ENCODE measurements at regions not wholly inside any gene's neighbourhood (a gene's known extent, or its start where the extent isn't known, plus 50 kb on each side); places are given as distances from the start of the nearest gene placed in this dataset.

GRCh38 chr14:43161477-43161876 lies 1345.6 kb downstream of the FSCB start:
- Histone ChIP-seq H3K4me1 (ENCODE audit: insufficient read depth, low read length) (no peaks in the 10 kb centered on the region), H3K4me2 (ENCODE audit: insufficient read depth, low read length) (no peak overlapping the region), H4K20me1 (ENCODE audit: insufficient read depth, low read length) (no peaks in the 10 kb centered on the region), H3K4me3 (ENCODE audit: low read depth in 1 of 2, low read length in 2 of 2) (no peak overlapping the region), H3K27ac (ENCODE audit: low read length) (no peak overlapping the region), H3K9me3 (ENCODE audit: insufficient read depth, low read length, severe bottlenecking) (no peaks in the 10 kb centered on the region), H2AFZ (ENCODE audit: low read depth, low read length) (no peak overlapping the region), H3K36me3 (ENCODE audit: insufficient read depth, low read length) (no peaks in the 10 kb centered on the region), H3K9ac (ENCODE audit: low read depth, low read length) (no peak overlapping the region), H3K79me2 (ENCODE audit: insufficient read depth, low read length) (no peaks in the 10 kb centered on the region), H3K27me3 (ENCODE audit: insufficient read depth, low read length, poor library complexity) (no peaks in the 10 kb centered on the region)
- ATAC-seq (ENCODE audit: insufficient read depth, low read depth) (no peak), DNase-seq (no peak)
- TF ChIP-seq EZH2 (IDR thresholded peaks at IDR 0.05; ENCODE audit: borderline replicate concordance, low read depth, low read length, severe bottlenecking) = no peak
- TF ChIP-seq CTCF (IDR thresholded peaks at IDR 0.05; ENCODE audit: borderline replicate concordance, extremely low read depth, low read length, poor library complexity, severe bottlenecking) = no peak

- Histone ChIP-seq H3K4me2 (ENCODE audit: insufficient read depth, low read length) (no peak overlapping the region), H3K4me1 (ENCODE audit: insufficient read depth, low read length) (no peaks in the 10 kb centered on the region), H3K36me3 (ENCODE audit: insufficient read depth, low read length) (no peaks in the 10 kb centered on the region), H3K79me2 (ENCODE audit: insufficient read depth, low read length) (no peaks in the 10 kb centered on the region), H3K9ac (ENCODE audit: low read depth, low read length) (no peak overlapping the region), H2AFZ (ENCODE audit: low read depth, low read length) (no peak overlapping the region), H3K27me3 (ENCODE audit: insufficient read depth, low read length, poor library complexity) (no peaks in the 10 kb centered on the region), H3K4me3 (ENCODE audit: low read depth in 1 of 2, low read length in 2 of 2) (no peak overlapping the region), H4K20me1 (ENCODE audit: insufficient read depth, low read length) (no peaks in the 10 kb centered on the region), H3K27ac (ENCODE audit: low read length) (no peak overlapping the region), H3K9me3 (ENCODE audit: insufficient read depth, low read length, severe bottlenecking) (no peaks in the 10 kb centered on the region)
- TF ChIP-seq EZH2 (IDR thresholded peaks at IDR 0.05; ENCODE audit: borderline replicate concordance, low read depth, low read length, severe bottlenecking) (no peak), CTCF (IDR thresholded peaks at IDR 0.05; ENCODE audit: borderline replicate concordance, extremely low read depth, low read length, poor library complexity, severe bottlenecking) (no peak)
- ATAC-seq (ENCODE audit: insufficient read depth, low read depth) = no peak
- DNase-seq = no peak
These were observed 1349.4 kb downstream of the FSCB start for GRCh38 chr14:43157661-43158060.

GRCh38 chr14:43155924-43156323 lies 1351.2 kb downstream of the FSCB start:
- H3K27me3 ChIP-seq (ENCODE audit: insufficient read depth, low read length, poor library complexity) = no peaks in the 10 kb centered on the region
- no peaks in the 10 kb centered on the region for H3K79me2 ChIP-seq (ENCODE audit: insufficient read depth, low read length)
- DNase-seq (no peak), ATAC-seq (ENCODE audit: insufficient read depth, low read depth) (no peak)
- H3K9ac ChIP-seq (ENCODE audit: low read depth, low read length) = no peak overlapping the region
- no peaks in the 10 kb centered on the region for H4K20me1 ChIP-seq (ENCODE audit: insufficient read depth, low read length)
- no peak overlapping the region for H3K4me2 ChIP-seq (ENCODE audit: insufficient read depth, low read length)
- TF ChIP-seq EZH2 (IDR thresholded peaks at IDR 0.05; ENCODE audit: borderline replicate concordance, low read depth, low read length, severe bottlenecking) (no peak), CTCF (IDR thresholded peaks at IDR 0.05; ENCODE audit: borderline replicate concordance, extremely low read depth, low read length, poor library complexity, severe bottlenecking) (no peak)
- no peak overlapping the region for H3K4me3 ChIP-seq (ENCODE audit: low read depth in 1 of 2, low read length in 2 of 2)
- no peaks in the 10 kb centered on the region for H3K36me3 ChIP-seq (ENCODE audit: insufficient read depth, low read length)
- H3K27ac ChIP-seq (ENCODE audit: low read length) = no peak overlapping the region
- no peaks in the 10 kb centered on the region for H3K9me3 ChIP-seq (ENCODE audit: insufficient read depth, low read length, severe bottlenecking)
- no peaks in the 10 kb centered on the region for H3K4me1 ChIP-seq (ENCODE audit: insufficient read depth, low read length)
- H2AFZ ChIP-seq (ENCODE audit: low read depth, low read length) = no peak overlapping the region

DNA sequence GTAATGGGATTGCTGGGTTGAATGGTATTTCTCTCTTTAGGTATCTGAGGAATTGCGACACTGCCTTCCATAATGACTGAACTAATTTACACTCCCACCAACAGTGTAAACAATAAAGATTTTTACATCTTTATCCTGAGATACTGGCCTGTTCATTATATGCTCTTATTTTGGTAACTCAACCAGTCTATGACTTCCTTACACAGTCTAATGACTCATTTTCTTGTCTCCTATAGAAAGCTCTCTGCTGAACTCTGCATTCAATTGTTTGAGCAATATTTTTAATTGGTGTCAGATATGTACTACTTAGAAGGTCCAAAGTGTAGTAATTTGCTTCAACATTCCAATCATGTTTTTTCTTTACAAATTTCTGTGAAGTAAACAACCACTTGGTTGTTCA lies 1351.8 kb downstream of the FSCB start:
- ATAC-seq (ENCODE audit: insufficient read depth, low read depth) (no peak), DNase-seq (no peak)
- TF ChIP-seq EZH2 (IDR thresholded peaks at IDR 0.05; ENCODE audit: borderline replicate concordance, low read depth, low read length, severe bottlenecking) (no peak), CTCF (IDR thresholded peaks at IDR 0.05; ENCODE audit: borderline replicate concordance, extremely low read depth, low read length, poor library complexity, severe bottlenecking) (no peak)
- no peak overlapping the region for H3K4me2 ChIP-seq (ENCODE audit: insufficient read depth, low read length)
- no peak overlapping the region for H3K9ac ChIP-seq (ENCODE audit: low read depth, low read length)
- no peaks in the 10 kb centered on the region for H3K79me2 ChIP-seq (ENCODE audit: insufficient read depth, low read length)
- no peaks in the 10 kb centered on the region for H3K36me3 ChIP-seq (ENCODE audit: insufficient read depth, low read length)
- no peaks in the 10 kb centered on the region for H3K4me1 ChIP-seq (ENCODE audit: insufficient read depth, low read length)
- no peaks in the 10 kb centered on the region for H3K27me3 ChIP-seq (ENCODE audit: insufficient read depth, low read length, poor library complexity)
- H2AFZ ChIP-seq (ENCODE audit: low read depth, low read length) = no peak overlapping the region
- H3K9me3 ChIP-seq (ENCODE audit: insufficient read depth, low read length, severe bottlenecking) = no peaks in the 10 kb centered on the region
- no peak overlapping the region for H3K4me3 ChIP-seq (ENCODE audit: low read depth in 1 of 2, low read length in 2 of 2)
- H3K27ac ChIP-seq (ENCODE audit: low read length) = no peak overlapping the region
- H4K20me1 ChIP-seq (ENCODE audit: insufficient read depth, low read length) = no peaks in the 10 kb centered on the region

Measured in DND-41 (cell line).